Epithelial cell of prostate (primary cell): ENCODE measurements at regions not wholly inside any gene's neighbourhood (a gene's known extent, or its start where the extent isn't known, plus 50 kb on each side); places are given as distances from the start of the nearest gene placed in this dataset.
"Not testable (repeated sequence)": the region's sequence is repeated elsewhere in the genome, so short reads cannot be mapped to it uniquely, and the experiment has no call there.

Experiments used
- DNase-seq: peaks from one replicate; pipeline ENCODE4 v3.0.0-alpha.2; 2011; ENCODE audit warnings: low read depth, low spot score
- H3K27ac ChIP-seq: fragments of 450-650 bp; 2 replicates; pipeline ENCODE4 v1.5.1; 2017; ENCODE audit warnings: mild to moderate bottlenecking

DNA sequence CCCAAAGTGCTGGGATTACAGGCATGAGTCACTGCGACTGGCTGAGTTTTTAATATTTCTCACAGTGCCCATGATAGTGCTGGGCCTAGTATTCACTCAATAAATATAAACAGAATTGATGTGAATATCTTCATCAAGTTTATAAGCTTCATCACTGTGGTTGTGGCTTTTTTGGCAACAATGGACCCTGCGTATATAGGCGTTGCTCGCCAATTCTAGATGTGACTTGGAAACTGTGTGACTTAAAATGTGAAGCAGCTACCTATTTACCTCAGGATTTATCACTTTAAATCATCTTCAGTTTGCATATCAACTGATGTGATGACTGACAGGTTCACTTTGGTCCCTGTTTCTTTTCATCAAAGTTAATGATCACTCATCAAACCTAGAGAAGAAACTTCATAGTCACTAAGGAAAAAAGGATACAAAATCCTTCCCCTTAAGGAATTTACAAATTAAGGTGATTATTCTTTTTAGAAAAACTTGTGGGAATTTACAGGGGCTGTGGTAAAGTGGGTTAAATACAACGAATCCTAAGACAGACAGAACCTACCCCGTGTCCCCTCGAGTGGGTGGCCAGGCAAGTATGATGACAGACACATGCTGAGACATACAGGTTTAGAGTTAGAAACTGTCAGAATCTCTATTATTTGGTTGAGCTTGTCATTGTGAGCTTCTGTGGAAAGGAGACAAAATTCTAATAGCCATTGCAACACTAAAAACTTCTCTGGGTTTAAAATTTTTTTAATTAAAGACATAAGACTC, 101.3 kb downstream of the AKAP11 start:
- no peak overlapping the region for H3K27ac ChIP-seq
- DNase-seq = no peak

- no peak overlapping the region for H3K27ac ChIP-seq
- no peak for DNase-seq
These were observed 103.7 kb downstream of the AKAP11 start for GRCh38 chr13:42375663-42376062.

DNA sequence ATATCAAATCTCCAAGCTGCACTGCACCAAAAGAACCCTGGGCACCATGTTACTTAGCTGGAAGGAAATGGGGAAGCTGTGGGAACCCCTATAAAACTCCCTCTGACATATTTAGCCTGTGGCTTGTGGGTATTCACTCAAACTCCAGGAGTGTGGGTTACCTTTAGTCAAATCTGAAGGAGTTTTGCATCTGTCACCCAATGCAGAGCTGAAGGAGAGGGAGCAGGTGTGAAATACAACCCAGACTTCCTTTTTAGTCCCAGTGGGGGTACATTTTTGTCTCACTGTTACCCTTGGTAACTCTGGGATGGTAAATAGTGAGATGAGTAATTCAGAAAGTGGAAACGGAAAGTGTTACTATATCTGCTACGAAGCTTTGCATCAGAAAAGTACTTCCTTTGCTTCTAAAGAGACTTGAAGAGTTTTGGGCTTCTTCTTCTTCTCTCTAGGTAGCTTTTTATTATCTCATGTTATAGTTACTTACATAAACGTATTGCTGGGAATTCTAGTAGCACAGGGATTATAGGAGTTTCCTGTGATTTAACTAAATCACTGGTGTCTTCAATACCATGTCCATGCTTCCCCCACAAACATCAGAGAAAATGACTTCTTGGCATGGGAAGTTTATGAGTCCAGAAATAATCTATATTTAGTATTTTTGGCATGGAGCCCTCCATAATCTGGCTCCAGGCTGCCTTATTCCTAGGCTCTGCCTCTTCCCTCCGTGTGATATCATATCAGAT, 105.9 kb downstream of the AKAP11 start:
- no peak for DNase-seq
- H3K27ac ChIP-seq = no peak overlapping the region

- no peak for DNase-seq
- no peak overlapping the region for H3K27ac ChIP-seq
These were observed 106.4 kb downstream of the AKAP11 start for GRCh38 chr13:42378383-42378780.

DNA sequence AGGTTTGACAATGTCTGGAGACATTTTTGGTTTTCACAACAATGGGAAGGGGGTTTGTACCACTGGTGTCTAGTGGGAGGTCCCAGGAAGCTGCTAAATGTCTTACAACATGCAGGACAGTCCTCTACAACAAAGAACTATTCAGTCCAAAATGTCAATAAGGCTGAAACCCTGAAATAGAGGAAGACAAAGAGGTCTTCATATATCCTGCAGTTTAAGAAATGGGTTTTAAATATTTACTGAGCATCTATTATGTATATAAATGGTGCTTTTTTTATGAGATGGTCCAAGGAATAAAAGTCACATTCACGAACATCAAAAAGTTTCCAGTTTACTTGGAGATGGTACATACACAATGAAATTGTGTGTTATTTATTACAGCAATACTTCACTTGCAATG, 107.3 kb downstream of the AKAP11 start:
- DNase-seq = no peak
- no peak overlapping the region for H3K27ac ChIP-seq

- no peak for DNase-seq
- H3K27ac ChIP-seq = no peak overlapping the region
These were observed 108.6 kb downstream of the AKAP11 start for GRCh38 chr13:42380420-42381164.

DNA sequence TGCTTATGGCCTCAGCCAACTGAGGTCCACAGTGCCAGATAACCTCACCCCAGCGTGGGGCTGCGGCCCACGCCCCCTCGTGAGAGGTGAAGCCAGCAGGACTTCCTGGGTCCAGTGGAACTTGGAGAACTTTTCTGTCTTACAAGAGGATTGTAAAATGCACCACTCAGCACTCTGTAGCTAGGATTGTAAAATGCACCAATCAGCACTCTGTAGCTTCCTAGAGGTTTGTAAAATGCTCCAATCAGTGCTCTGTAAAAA, 109.1 kb downstream of the AKAP11 start:
- DNase-seq = no peak
- no peak overlapping the region for H3K27ac ChIP-seq

- not testable (repeated sequence) for DNase-seq, H3K27ac ChIP-seq
These were observed 109.5 kb downstream of the AKAP11 start for GRCh38 chr13:42381426-42381825.

DNA sequence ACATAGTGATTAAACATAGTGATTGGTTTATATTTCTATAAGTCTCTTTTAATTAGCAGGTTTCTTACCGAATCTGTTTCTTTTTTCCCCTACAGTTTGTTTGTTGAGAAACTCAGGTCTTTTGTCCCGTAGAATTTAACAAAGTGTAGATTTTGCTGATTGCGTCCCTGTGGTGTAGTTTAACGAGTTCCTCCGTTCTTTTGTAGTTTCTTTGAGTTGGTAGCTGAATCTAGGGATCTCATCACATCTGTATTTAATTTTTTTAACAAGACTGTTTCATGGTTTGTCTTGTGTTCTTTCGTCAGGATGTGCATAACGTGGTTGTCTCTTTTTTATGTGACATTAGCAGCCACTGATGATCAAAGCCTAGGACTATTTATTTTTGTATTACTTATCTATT, 111.1 kb downstream of the AKAP11 start:
- H3K27ac ChIP-seq = no peak overlapping the region
- DNase-seq = no peak

- H3K27ac ChIP-seq = no peak overlapping the region
- peak; percentile 48 for DNase-seq
These were observed 112.3 kb downstream of the AKAP11 start for GRCh38 chr13:42384265-42384664.

GRCh38 chr13:42388326-42388725, 116.4 kb downstream of the AKAP11 start:
- H3K27ac ChIP-seq = no peak overlapping the region
- no peak for DNase-seq

- DNase-seq = no peak
- no peak overlapping the region for H3K27ac ChIP-seq
These were observed 117.1 kb downstream of the AKAP11 start for GRCh38 chr13:42389041-42389440.

- no peak overlapping the region for H3K27ac ChIP-seq
- no peak for DNase-seq
These were observed 120.2 kb downstream of the AKAP11 start for GRCh38 chr13:42392180-42392579.

DNA sequence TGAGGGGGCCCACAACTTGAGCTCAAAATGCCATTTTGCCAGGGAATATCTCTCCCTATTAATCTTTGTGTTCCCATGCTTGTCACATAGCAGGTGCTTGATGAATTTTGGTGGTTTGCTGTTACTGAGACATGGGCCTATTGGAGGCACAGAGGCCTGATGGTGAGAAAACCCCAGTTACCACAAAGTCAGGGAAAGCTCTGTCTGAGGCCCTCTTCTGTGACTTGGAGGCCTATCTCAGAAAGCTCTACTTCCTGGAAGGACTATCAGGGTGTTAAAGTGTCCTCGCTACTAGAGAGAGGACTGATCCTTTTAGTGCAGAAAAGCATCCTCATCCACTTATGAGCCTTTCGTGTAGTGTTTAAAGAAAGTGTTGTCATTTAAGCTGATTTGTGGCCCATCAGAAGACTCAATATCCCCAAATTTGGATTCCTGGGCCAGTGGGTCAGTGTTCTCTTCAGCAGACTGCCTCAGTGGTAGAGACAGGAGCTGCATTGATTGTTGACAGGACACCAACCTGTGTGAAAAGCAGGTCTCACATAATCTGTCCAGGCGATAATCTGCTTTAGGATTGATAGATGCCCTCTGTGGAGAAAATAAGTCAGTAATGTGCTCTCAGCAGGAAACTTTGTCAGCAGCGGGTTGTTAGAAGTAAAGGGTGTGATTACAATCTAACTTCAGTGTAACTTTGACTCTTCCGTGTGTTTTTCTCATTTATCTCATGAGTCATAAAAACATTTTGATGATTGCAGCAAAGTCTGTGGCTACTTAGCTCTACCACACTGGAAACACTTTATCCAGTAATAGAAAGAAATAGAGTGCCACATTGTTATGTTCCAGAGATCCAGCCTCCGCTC, 121.0 kb downstream of the AKAP11 start:
- H3K27ac ChIP-seq = no peak overlapping the region
- no peak for DNase-seq

DNA sequence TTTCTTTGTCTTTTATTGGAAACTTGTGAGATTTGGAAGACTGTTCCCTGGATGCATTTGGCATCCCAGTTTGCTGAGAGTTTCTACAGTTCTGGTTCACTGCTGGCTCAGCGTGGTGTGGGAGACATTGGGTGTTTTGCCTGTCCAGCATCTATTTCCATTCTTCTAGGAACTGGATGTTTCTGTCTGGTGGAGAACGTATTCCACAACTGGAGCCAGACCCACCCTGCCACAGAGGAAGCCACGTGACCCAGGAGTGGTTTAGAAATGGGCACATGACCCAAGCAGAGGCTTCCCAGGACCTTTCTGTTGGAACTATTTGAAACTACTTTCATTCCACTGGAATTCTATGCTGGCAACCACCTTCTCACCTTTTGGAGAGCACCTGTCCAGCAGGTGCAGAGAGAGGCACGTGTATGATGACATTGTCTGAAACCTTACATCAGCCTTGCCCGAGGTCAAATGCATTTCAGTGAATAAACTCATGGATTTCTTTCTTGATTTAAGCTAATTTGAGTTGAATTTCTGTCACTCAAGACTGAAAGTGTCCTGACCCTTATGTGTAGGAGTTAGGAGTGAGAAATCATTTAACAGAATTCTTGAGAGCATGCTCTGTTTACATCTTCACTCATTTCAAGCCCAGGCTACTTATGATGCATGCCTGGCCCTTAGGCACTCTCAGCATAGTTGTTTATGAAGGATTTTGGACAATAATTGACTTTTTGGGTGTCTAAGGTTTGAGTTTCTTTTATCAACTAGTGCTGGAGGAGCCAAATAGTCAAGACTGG, 121.8 kb downstream of the AKAP11 start:
- DNase-seq = no peak
- no peak overlapping the region for H3K27ac ChIP-seq

- H3K27ac ChIP-seq = no peak overlapping the region
- no peak for DNase-seq
These were observed 122.4 kb downstream of the AKAP11 start for GRCh38 chr13:42394361-42394708.

- no peak for DNase-seq
- H3K27ac ChIP-seq = no peak overlapping the region
These were observed 122.7 kb downstream of the AKAP11 start for GRCh38 chr13:42394711-42395085.

GRCh38 chr13:42395086-42395821, 123.3 kb downstream of the AKAP11 start:
- DNase-seq = no peak
- no peak overlapping the region for H3K27ac ChIP-seq

DNA sequence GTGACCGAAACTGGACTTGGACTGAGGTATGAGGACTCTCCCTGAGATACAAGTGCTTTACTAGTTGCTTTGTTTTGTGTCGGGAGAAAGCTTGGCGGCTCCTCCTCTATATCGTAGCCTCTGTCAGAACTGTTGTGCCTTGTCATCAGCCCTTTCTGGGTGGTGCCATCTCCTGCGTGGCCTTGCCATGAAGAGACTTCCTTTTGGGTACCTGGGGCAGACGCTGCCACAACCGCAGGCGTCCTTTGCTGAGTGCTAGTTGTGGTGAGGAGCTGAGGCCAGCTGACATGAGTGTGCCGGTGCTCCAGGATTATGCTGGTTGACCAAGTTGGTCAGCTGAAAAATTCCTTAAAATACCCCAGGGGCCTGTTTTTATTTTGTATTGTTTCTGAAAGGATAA, 124.5 kb downstream of the AKAP11 start:
- H3K27ac ChIP-seq = no peak overlapping the region
- no peak for DNase-seq
